ENCODE measurements at regions not wholly inside any gene's neighbourhood (a gene's known extent, or its start where the extent isn't known, plus 50 kb on each side); places are given as distances from the start of the nearest gene placed in this dataset.
A peak's percentile ranks its signal among the peaks of the same experiment; 100 is the strongest.

GRCh38 chr20:58140787-58141425, 87.5 kb downstream of the ANKRD60 start:
- no peaks in the 10 kb centered on the region for H3K9me3 ChIP-seq
- no peak overlapping the region for H3K4me3 ChIP-seq
- no peak for TF ChIP-seq POLR2A (IDR thresholded peaks at IDR 0.05)
- no peak for TF ChIP-seq POLR2AphosphoS5 (IDR thresholded peaks at IDR 0.05)
- no peak for TF ChIP-seq EP300 (IDR thresholded peaks at IDR 0.05)
- no peak for TF ChIP-seq CTCF (IDR thresholded peaks at IDR 0.05)
- WGBS, 2 donors = 86 to 90% methylated on average over 3 of the region's 3 CpGs
- H3K27ac ChIP-seq = no peak overlapping the region
- H3K4me1 ChIP-seq = peaks cover 0 to under 1% (median 0%) of the 10 kb centered on the region in 4 donors
- intact Hi-C loops (cut with DNase I) = no loop called here
- H3K36me3 ChIP-seq = no peaks in the 10 kb centered on the region
- peaks cover 0 to 46% (median 14%) of the 10 kb centered on the region in 3 donors for H3K27me3 ChIP-seq
- DNase-seq = peak; percentile 13

DNA sequence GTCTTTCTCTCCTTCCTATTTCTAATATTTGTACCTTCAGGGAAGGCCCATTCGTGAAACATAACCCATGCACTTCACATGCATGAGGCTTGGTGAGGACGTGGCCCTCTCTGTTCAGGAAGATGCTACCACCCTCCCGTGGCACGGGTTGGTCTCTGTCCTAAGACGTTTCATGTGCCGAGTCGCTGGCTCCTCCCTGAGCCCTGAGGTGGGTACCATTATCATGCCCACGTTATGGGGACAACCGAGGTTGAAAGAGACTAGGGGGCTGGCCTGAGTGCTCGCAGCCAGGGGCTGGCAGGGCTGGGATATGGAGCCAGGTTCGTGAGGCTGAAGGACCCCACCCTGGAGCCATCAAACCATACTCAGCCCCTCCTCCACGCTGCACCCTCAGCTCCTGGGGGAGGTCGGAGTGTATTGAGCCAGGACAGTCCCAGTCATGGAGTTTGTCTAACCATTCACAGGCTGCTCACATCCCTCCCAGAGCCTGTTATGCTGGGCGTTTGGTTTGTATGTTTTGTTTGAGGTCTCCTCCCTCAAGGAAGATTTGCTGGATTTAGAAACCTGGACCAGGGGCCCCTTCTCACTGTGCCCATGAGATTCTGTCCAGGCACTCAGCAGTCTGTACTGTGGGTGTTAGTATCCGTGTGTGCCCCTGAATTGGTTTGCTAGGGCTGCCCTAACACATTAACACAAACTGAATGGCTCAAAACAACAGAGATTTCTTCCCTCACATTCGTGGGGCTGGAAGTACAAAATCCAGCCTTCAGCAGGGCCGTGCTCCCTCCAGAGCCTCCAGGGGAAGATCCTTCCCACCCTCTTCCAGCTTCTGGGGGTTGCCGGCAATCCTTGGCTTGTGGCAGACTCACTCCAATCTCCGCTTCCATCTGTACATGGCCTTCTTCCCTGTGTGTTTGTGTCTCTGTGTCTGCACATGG, 88.3 kb downstream of the ANKRD60 start:
- H3K4me1 ChIP-seq = peaks cover 0 to 6% (median 0%) of the 10 kb centered on the region in 4 donors
- 86 to 89% methylated on average over 19 of the region's 19 CpGs for WGBS, 2 donors
- H3K4me3 ChIP-seq = no peak overlapping the region
- peaks cover 0 to 53% (median 14%) of the 10 kb centered on the region in 3 donors for H3K27me3 ChIP-seq
- no peaks in the 10 kb centered on the region for H3K36me3 ChIP-seq
- peak; percentile 39 for DNase-seq
- no peak for TF ChIP-seq EP300 (IDR thresholded peaks at IDR 0.05)
- no peak for TF ChIP-seq POLR2AphosphoS5 (IDR thresholded peaks at IDR 0.05)
- TF ChIP-seq POLR2A (IDR thresholded peaks at IDR 0.05) = no peak
- no peak for TF ChIP-seq CTCF (IDR thresholded peaks at IDR 0.05)
- intact Hi-C loops (cut with DNase I) = no loop called here
- no peak overlapping the region for H3K27ac ChIP-seq
- H3K9me3 ChIP-seq = no peaks in the 10 kb centered on the region

DNA sequence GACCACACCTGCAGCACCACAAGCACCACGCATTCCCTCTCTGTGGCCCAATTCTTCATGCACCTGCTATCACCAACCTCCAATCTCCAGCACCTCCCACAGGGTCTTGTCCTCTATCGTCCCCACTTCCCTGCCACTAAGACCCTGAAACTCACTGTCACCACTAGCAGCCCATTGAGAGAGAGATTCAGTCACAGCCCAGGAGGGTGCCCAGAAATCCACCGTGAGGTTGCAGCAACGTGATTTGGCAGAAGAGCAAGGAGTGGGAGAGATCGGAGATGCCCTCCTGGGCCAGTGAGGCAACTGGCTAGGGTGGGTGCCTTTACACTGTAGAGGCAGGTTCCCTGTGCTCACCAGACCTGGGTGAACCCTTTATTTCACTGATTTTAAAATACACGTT, 90.1 kb downstream of the ANKRD60 start:
- H3K4me3 ChIP-seq = no peak overlapping the region
- H3K9me3 ChIP-seq = no peaks in the 10 kb centered on the region
- intact Hi-C loops (cut with DNase I) = no loop called here
- H3K4me1 ChIP-seq = peaks cover 0 to 6% (median 0%) of the 10 kb centered on the region in 4 donors
- WGBS, 2 donors = 86 to 88% methylated on average over 6 of the region's 6 CpGs
- no peak overlapping the region for H3K27ac ChIP-seq
- H3K36me3 ChIP-seq = no peaks in the 10 kb centered on the region
- H3K27me3 ChIP-seq = peaks cover 0 to 65% (median 20%) of the 10 kb centered on the region in 3 donors
- peak; percentile 29 for DNase-seq
- TF ChIP-seq EP300 (IDR thresholded peaks at IDR 0.05) (no peak), POLR2A (IDR thresholded peaks at IDR 0.05) (no peak), POLR2AphosphoS5 (IDR thresholded peaks at IDR 0.05) (no peak)

GRCh38 chr20:58137651-58138265, 90.7 kb downstream of the ANKRD60 start:
- intact Hi-C loops (cut with DNase I) = no loop called here
- H3K9me3 ChIP-seq = no peaks in the 10 kb centered on the region
- DNase-seq = peak; percentile 53
- TF ChIP-seq CTCF (IDR thresholded peaks at IDR 0.05) (no peak), EP300 (IDR thresholded peaks at IDR 0.05) (no peak), POLR2AphosphoS5 (IDR thresholded peaks at IDR 0.05) (no peak), POLR2A (IDR thresholded peaks at IDR 0.05) (no peak)
- 93 to 95% methylated on average over 9 of the region's 9 CpGs for whole genome bisulfite sequencing, 2 donors
- peaks cover 0 to 6% (median 0%) of the 10 kb centered on the region in 4 donors for H3K4me1 ChIP-seq
- peaks cover 0 to 65% (median 20%) of the 10 kb centered on the region in 3 donors for H3K27me3 ChIP-seq
- H3K36me3 ChIP-seq = no peaks in the 10 kb centered on the region
- H3K4me3 ChIP-seq = no peak overlapping the region
- no peak overlapping the region for H3K27ac ChIP-seq

DNA sequence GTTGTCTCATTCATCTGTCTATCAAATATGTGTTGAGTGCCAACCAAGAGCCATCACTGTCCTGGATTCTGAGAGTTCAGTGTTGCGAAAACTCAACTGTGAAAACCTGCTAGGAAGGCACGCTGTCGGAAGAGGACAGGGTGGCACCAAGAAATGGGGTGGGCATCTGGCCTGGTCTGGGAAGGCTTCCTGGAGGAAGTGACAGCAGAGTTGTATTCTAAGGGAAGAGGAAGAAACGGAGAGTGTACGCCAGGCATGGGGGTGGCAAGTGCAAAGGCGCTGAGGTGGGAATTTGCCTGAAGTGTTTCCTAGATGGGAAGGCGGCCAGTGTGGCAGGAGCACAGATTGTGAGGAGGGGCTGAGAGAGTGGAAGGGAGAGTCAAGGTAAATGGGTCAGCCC, 91.2 kb downstream of the ANKRD60 start:
- no peak for TF ChIP-seq EP300 (IDR thresholded peaks at IDR 0.05)
- no peak for TF ChIP-seq POLR2A (IDR thresholded peaks at IDR 0.05)
- TF ChIP-seq POLR2AphosphoS5 (IDR thresholded peaks at IDR 0.05) = no peak
- no peak for TF ChIP-seq CTCF (IDR thresholded peaks at IDR 0.05)
- Histone ChIP-seq H3K4me1 (peaks cover 0 to 6% (median under 1%) of the 10 kb centered on the region in 4 donors), H3K27ac (no peak overlapping the region), H3K27me3 (peaks cover 0 to 65% (median 20%) of the 10 kb centered on the region in 3 donors), H3K4me3 (no peak overlapping the region), H3K9me3 (no peaks in the 10 kb centered on the region), H3K36me3 (no peaks in the 10 kb centered on the region)
- intact Hi-C loops (cut with DNase I) = no loop called here
- no peak for DNase-seq
- WGBS, 2 donors = 96% methylated on average over 7 of the region's 7 CpGs
